AG04450 (cell line): ENCODE measurements at regions not wholly inside any gene's neighbourhood (a gene's known extent, or its start where the extent isn't known, plus 50 kb on each side); places are given as distances from the start of the nearest gene placed in this dataset.

Source experiments
- CTCF ChIA-PET: fragments of 300-600, 350-600 bp; formaldehyde crosslinking; extraction: SDS; loops from one replicate; lab custom pipeline; 2022; ENCODE audit warnings: antibody characterized with exemption, inconsistent platforms; lab: Charles Lee
- POLR2A ChIA-PET: fragments of 350-600 bp; formaldehyde crosslinking; extraction: SDS; loops from one replicate; lab custom pipeline; 2021; ENCODE audit warnings: antibody characterized with exemption, inconsistent platforms; lab: Yijun Ruan, JAX
- DNase-seq: peaks from one replicate; pipeline ENCODE4 v3.0.0-alpha.2; 2011; ENCODE audit warnings: low read depth, low spot score
- H3K27ac ChIP-seq: one replicate; pipeline ENCODE4 v1.5.1; 2012; ENCODE audit warnings: low read depth, low read length, control low read depth
- H3K27me3 ChIP-seq: one replicate; pipeline ENCODE4 v1.6.0; 2012; ENCODE audit warnings: low read length; ENCODE audit not compliant: control insufficient read depth, insufficient read depth
- H3K4me3 ChIP-seq: 2 replicates; pipeline ENCODE4 v1.5.1; 2011; ENCODE audit warnings: mild to moderate bottlenecking, low read depth, low read length, control low read depth
- H3K9me3 ChIP-seq: 2 replicates; pipeline ENCODE4 v1.5.1; 2012; ENCODE audit warnings: low read length; ENCODE audit not compliant: control insufficient read depth, insufficient read depth
- CTCF ChIP-seq: IDR thresholded peaks from 2 replicates; pipeline ENCODE4 v1.5.1; 2011; ENCODE audit warnings: low read depth, low read length, control low read depth, inconsistent platforms

- ChIA-PET POLR2A (no interaction called here), CTCF (no interaction called here)
- Histone ChIP-seq H3K27me3 (no peaks in the 10 kb centered on the region), H3K4me3 (no peak overlapping the region), H3K9me3 (peaks cover 3% of the 10 kb centered on the region; the same call in 1 of the 2 replicates), H3K27ac (no peak overlapping the region)
- DNase-seq, result no peak
- no peak for TF ChIP-seq CTCF
These were observed 156.6 kb downstream of the NR4A2 start for GRCh38 chr2:156175946-156176345.

- ChIA-PET POLR2A (no interaction called here), CTCF (no interaction called here)
- Histone ChIP-seq H3K9me3 (peaks cover 3% of the 10 kb centered on the region; the same call in 1 of the 2 replicates), H3K4me3 (no peak overlapping the region), H3K27ac (no peak overlapping the region), H3K27me3 (no peaks in the 10 kb centered on the region)
- TF ChIP-seq CTCF, result no peak
- DNase-seq, result no peak
These were observed 161.6 kb downstream of the NR4A2 start for GRCh38 chr2:156170929-156171328.

- Histone ChIP-seq H3K9me3 (no peaks in the 10 kb centered on the region), H3K27me3 (no peaks in the 10 kb centered on the region), H3K27ac (no peak overlapping the region), H3K4me3 (no peak overlapping the region)
- DNase-seq, result no peak
- TF ChIP-seq CTCF, result no peak
- ChIA-PET CTCF (no interaction called here), POLR2A (no interaction called here)
These were observed 166.8 kb downstream of the NR4A2 start for GRCh38 chr2:156165742-156166141.

- no peak for TF ChIP-seq CTCF
- no peak for DNase-seq
- ChIA-PET CTCF (no interaction called here), POLR2A (no interaction called here)
- no peaks in the 10 kb centered on the region for H3K27me3 ChIP-seq
- no peak overlapping the region for H3K27ac ChIP-seq
- no peaks in the 10 kb centered on the region for H3K9me3 ChIP-seq
- H3K4me3 ChIP-seq, result no peak overlapping the region
These were observed 168.3 kb downstream of the NR4A2 start for GRCh38 chr2:156164091-156164720.

GRCh38 chr2:156158808-156159207 is 173.7 kb downstream of the NR4A2 start:
- H3K27me3 ChIP-seq, result no peaks in the 10 kb centered on the region
- ChIA-PET CTCF (no interaction called here), POLR2A (no interaction called here)
- DNase-seq, result no peak
- H3K9me3 ChIP-seq, result no peaks in the 10 kb centered on the region
- H3K27ac ChIP-seq, result no peak overlapping the region
- no peak overlapping the region for H3K4me3 ChIP-seq
- TF ChIP-seq CTCF, result no peak
